Astrocyte of the cerebellum (primary cell): ENCODE measurements at regions not wholly inside any gene's neighbourhood (a gene's known extent, or its start where the extent isn't known, plus 50 kb on each side); places are given as distances from the start of the nearest gene placed in this dataset.

Source experiments
- DNase-seq: peaks from one replicate; pipeline ENCODE4 v3.0.0-alpha.2; 2011; ENCODE audit warnings: low read depth
- H3K4me3 ChIP-seq: 2 replicates; pipeline ENCODE4 v1.5.1; 2011; ENCODE audit warnings: mild to moderate bottlenecking, low read depth, low read length, moderate library complexity
- in situ Hi-C: cut with HindIII; loops from 2 replicates; pipeline ENCODE4 v1.10.0; 2017; ENCODE audit warnings: low sequenced_read_pairs
- TF ChIP-seq, protein P1 (sequence below): IDR thresholded peaks from 2 replicates; pipeline ENCODE4 v1.5.1; 2012; ENCODE audit warnings: low read length, low read depth, moderate library complexity, mild to moderate bottlenecking; ENCODE audit errors: missing control alignments

DNA sequence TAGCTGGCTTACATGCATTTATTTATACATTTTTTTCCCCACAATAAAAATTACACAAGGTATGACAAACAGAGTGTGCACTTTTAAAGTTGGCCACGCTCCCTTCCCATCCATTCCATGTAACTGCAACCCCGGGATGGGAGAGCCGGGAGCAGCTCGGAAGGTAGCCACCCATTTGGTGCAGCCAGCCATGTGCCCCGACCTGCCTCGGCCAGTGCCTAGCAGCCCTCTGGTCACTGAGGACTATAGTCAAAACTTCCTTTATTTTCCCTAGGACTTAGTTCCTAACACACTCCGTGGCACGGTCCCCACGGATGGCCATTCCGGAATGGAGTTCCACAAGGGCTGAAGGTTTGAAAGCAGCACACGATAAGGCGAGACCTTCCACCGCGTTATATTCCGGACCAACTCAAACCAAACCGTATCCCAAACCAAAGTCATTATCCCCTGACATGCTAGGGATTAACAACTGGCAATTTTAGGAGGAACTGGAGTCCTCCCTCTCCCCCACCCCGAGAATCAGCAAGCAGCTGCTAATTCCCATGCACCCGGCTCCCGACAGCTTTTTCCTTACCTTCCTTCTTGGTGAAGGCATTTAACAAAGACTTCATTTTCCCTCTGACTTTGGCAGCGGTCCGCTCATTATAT is 426.4 kb downstream of the SHANK2 start:
- TF ChIP-seq, protein P1, sequence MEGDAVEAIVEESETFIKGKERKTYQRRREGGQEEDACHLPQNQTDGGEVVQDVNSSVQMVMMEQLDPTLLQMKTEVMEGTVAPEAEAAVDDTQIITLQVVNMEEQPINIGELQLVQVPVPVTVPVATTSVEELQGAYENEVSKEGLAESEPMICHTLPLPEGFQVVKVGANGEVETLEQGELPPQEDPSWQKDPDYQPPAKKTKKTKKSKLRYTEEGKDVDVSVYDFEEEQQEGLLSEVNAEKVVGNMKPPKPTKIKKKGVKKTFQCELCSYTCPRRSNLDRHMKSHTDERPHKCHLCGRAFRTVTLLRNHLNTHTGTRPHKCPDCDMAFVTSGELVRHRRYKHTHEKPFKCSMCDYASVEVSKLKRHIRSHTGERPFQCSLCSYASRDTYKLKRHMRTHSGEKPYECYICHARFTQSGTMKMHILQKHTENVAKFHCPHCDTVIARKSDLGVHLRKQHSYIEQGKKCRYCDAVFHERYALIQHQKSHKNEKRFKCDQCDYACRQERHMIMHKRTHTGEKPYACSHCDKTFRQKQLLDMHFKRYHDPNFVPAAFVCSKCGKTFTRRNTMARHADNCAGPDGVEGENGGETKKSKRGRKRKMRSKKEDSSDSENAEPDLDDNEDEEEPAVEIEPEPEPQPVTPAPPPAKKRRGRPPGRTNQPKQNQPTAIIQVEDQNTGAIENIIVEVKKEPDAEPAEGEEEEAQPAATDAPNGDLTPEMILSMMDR = no peak
- in situ Hi-C loops = no loop called here

DNA sequence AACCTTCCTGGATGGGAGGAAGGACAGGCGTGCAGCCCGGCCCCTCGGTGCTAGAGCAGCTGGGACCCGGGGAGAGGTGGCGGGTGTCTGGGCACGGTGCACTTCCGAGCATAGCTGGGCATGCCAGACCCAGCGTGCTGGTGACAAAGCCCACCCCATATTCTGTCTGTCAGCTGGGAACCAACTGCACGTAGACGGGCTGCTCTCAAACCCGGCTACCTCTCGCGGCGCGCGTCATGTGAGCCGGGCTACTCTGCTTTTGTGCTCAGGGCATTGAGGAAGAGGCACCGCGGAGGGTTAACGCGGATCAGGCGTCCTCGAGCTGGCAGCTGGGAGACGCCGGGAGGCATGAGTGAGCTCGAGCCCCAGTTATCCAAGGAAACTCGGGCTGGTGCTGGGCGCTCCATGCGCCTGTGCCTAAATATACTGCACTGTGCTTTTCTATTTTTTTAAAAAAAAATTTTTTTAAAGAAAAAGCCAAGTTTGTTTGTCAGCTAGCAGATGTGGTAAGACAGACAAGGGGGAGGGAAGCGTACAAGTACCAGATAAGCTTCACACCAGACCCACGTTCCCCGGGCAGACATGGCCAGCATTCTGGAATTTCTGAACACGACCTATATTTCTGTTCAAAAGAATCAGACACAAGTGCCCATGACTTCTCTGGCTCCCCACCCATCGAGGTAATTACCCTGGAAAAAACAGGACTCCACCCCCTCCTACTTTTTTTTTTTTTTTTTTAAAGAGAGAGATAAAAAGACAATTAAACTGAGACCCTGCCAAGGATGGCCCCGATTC is 425.6 kb downstream of the SHANK2 start:
- TF ChIP-seq, protein P1 = no peak
- no peak for DNase-seq
- in situ Hi-C loops = no loop called here
- H3K4me3 ChIP-seq = no peak overlapping the region

More for the DNA sequence above, 426.4 kb downstream of the SHANK2 start:
- DNase-seq = no peak
- no peak overlapping the region for H3K4me3 ChIP-seq

DNA sequence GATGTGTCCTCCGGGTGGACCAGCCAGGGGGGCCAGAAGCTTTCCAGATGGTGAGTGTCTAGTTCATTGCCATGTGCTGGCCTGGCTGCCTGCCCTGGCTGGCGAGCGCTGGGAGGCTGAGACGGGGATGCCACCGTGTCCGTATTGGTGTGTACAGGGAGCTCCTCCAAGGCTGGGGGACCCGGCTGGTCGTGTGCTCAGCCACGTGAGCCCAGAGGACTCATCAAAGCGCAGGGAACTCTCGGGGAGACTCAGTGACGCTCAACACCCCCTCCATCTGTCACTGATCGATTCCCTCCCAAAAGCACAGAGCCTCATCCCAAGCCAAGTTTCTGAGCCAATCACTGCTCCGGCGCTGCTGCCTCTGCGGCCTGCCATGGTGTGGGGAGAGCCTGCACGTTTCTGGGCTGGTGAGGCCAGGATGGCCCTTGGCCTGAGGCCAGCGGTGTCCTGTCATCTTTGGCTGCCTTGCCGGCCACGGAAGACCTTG is 423.7 kb downstream of the SHANK2 start:
- no peak for DNase-seq
- TF ChIP-seq, protein P1 = no peak
- H3K4me3 ChIP-seq = no peak overlapping the region
- in situ Hi-C loops = no loop called here

DNA sequence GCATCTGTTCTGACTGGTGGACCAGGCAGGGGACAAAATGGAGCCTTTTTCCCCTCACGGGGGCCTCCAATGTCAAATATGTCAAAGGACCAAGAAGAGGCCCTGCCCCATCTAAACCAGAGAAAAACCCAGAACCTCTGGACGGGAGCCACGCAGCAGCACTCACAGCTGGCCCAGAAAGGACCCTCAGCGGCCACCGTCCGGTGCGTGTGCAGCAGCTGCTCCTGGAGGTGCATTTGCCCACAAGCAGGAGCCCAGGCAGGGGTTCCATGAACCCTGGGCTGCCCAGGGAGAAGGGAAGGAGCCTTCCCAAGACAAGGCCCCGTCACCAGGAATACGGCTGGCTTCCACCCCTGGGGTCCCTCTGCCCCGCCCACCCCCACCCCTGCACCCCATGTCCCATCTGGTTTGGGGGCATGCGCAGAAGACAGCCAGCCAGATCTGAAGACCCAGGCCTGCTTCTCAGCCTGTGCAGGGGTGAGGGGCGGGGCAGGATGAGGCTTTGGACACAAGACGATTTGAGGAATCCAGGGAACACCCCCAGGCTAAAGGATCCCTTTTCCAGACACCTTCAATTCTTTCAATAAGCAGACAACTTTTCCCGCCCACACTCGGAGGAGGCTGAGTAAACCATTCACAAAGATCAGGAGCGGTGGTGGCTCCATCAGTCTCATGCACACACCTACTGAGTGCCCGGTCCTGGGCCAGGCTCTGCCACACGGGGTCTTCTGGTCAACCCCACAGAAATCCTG is 423.1 kb downstream of the SHANK2 start:
- no peak overlapping the region for H3K4me3 ChIP-seq
- TF ChIP-seq, protein P1 = no peak
- DNase-seq = no peak
- in situ Hi-C loops = no loop called here

DNA sequence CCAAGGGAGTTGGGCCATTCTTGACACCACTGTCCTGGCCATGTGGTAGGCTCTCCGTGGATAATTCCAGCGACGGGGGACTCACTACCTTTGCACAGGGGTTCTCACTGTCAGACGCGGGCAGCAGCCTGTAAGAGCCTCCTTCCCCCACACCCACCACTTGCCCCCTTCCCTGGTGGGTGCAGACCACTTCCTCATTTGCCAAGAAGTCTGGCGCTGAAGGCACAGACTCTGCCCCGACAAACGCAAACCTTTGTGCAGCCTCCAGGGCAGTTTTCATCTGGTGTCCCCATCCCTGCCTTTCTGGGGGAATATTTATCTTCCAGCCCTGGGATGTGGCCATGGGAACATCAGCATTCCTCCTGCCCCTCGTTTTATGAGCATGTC is 422.5 kb downstream of the SHANK2 start:
- DNase-seq = no peak
- H3K4me3 ChIP-seq = no peak overlapping the region
- in situ Hi-C loops = no loop called here
- TF ChIP-seq, protein P1 = no peak

DNA sequence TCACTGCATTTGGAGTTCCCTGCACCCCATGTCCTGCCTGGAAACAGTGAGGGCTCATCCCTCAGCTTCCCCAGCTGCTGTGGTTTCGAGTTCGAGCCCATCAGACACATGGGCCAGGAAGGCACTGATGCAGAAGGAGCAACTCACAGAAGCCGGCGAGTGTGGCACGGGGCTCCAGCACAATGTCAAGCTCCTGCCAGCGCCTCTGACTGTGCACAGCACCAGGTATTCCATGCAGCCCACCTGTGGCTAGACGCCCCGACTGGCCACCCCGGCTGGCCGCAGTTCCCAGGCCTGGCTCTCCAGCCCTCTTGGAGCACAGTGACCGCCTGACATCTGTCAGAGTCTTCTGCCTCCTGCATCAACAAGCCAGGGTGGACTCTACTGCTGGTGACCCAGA is 419.4 kb downstream of the SHANK2 start:
- in situ Hi-C loops = no loop called here
- TF ChIP-seq, protein P1 = no peak
- no peak overlapping the region for H3K4me3 ChIP-seq
- DNase-seq = no peak
